ENCODE measurements at regions not wholly inside any gene's neighbourhood (a gene's known extent, or its start where the extent isn't known, plus 50 kb on each side); places are given as distances from the start of the nearest gene placed in this dataset.
A peak's percentile ranks its signal among the peaks of the same experiment; 100 is the strongest.
"Not testable (repeated sequence)": the region's sequence is repeated elsewhere in the genome, so short reads cannot be mapped to it uniquely, and the experiment has no call there.

DNA sequence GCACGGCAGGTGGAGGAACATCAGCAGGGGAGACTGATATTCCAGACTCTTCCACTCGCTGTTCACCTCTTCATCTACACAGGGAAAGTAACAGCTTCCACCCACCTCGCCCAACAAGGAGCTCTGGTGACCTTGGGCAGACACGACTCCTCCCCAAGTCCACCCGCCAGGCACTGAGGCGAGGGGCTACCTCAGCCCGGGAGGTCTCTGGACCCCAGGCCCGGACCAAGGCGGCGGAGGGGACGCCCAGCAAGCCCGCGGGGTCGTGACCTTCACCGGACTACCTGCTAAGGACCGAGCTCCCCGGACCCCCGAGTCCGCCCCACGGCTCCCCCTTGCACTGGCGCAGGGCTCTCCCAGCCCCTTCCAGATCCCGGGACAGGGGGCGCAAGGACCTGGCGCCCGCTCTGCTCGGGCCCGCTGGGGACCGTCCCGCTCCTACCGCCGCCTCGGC, 70.2 kb upstream of the LPCAT1 start:
- Mint-ChIP-seq H3K9me3 (ENCODE audit: low read depth) (no peaks in the 10 kb centered on the region), H3K27ac (ENCODE audit: unreplicated experiment) (no peak overlapping the region), H3K4me1 (ENCODE audit: low read depth) (no peaks in the 10 kb centered on the region), H3K36me3 (ENCODE audit: low read depth) (no peaks in the 10 kb centered on the region), H3K4me3 (ENCODE audit: unreplicated experiment) (peak overlapping the region; percentile 53), H3K27me3 (ENCODE audit: low read depth) (peaks cover 4% of the 10 kb centered on the region)
- no peak for DNase-seq (ENCODE audit: low spot score)
- TF ChIP-seq, protein P1, sequence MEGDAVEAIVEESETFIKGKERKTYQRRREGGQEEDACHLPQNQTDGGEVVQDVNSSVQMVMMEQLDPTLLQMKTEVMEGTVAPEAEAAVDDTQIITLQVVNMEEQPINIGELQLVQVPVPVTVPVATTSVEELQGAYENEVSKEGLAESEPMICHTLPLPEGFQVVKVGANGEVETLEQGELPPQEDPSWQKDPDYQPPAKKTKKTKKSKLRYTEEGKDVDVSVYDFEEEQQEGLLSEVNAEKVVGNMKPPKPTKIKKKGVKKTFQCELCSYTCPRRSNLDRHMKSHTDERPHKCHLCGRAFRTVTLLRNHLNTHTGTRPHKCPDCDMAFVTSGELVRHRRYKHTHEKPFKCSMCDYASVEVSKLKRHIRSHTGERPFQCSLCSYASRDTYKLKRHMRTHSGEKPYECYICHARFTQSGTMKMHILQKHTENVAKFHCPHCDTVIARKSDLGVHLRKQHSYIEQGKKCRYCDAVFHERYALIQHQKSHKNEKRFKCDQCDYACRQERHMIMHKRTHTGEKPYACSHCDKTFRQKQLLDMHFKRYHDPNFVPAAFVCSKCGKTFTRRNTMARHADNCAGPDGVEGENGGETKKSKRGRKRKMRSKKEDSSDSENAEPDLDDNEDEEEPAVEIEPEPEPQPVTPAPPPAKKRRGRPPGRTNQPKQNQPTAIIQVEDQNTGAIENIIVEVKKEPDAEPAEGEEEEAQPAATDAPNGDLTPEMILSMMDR (IDR thresholded peaks at IDR 0.05), result no peak

DNA sequence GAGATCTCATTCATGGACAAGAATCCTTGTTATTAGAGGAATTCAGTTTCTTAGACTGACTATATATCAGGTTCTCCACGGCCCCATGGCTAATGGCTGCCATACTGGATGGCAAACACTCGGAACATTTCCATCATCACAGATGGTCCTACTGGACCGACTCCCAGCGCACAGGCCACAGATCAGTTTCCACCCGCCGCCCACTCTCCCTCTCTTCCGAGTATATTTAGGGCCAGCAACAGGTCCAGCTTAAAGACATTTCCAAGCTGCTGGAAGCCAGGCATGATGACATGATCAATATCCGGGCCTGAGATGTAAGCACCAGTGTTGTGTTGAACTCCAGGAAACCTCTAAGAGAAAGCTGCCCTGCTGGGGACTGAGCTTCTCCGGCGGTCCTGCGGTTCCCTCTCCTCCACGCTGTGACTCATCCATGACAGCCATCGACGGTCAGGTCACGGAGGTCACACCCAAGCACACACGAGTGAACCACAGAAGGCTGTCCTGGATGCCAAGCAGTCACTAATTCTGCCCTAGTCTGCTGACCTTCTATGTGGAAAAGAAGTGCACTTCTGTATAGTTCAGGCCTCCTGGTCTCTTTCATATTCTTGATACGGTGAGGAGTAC, 64.4 kb upstream of the LPCAT1 start:
- peaks cover 15% of the 10 kb centered on the region for H3K36me3 Mint-ChIP-seq (ENCODE audit: low read depth)
- not testable (repeated sequence) for H3K4me1 Mint-ChIP-seq (ENCODE audit: low read depth); H3K4me3 Mint-ChIP-seq (ENCODE audit: unreplicated experiment); DNase-seq (ENCODE audit: low spot score); H3K27me3 Mint-ChIP-seq (ENCODE audit: low read depth); H3K9me3 Mint-ChIP-seq (ENCODE audit: low read depth); H3K27ac Mint-ChIP-seq (ENCODE audit: unreplicated experiment)

DNA sequence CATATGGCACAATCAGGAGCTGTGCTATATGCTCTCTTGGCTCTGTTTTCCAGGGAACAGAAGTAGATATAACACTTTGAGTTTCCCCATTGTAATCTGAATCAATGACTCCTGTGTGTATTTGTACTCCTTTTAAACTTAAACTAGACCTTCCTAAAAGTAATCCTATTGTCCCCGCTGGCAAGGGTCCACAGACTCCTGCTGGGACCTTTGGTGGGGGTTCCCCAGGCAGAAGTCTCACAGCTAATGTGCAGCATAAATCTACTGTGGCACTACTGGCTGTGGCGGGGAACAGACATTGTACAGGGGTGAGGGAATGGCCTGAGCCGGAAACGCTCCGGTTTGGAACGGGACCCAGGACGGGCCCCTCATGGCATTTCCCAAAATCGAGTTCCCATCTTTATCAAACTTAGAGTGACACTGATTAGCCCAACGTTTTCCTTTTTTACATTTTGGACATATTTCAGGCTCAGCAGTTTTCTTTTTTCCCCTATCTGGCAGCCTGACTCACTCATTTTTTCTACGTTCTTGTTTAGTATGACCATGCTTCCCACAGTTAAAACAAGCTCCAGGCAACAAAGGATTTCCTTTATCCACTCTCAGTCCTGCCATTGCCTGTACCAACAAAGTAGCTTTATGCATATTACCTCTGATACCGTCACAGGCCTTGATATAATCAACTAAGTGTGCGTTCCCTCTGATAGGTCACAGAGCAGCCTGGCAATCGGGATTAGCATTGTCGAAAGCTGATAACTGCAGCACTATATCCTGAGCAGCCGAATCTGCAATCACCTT, 59.5 kb upstream of the LPCAT1 start:
- DNase-seq (ENCODE audit: low spot score); H3K27ac Mint-ChIP-seq (ENCODE audit: unreplicated experiment); H3K27me3 Mint-ChIP-seq (ENCODE audit: low read depth); H3K9me3 Mint-ChIP-seq (ENCODE audit: low read depth); H3K4me1 Mint-ChIP-seq (ENCODE audit: low read depth); H3K4me3 Mint-ChIP-seq (ENCODE audit: unreplicated experiment): not testable (repeated sequence)
- H3K36me3 Mint-ChIP-seq (ENCODE audit: low read depth), result peaks cover 25% of the 10 kb centered on the region

DNA sequence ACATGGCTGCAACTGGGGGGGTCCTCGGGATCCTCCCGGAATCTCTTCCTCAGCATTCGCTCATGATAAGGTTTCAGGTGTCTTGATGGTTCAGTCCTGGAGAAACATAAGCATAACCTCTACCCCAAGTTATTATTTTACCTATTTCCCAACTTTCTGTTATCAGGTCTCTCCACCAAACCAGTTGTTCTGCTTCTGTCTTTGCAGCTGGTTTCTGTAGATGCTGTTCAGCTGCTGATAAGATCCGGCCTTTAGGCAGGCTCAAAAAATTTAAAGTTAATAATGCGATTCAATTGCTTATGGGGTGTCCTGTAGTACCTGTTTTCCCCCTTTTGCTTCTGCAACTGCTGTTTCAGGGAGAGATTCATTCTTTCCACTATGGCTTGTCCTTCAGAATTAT, 55.6 kb upstream of the LPCAT1 start:
- not testable (repeated sequence) for H3K27me3 Mint-ChIP-seq (ENCODE audit: low read depth); H3K4me3 Mint-ChIP-seq (ENCODE audit: unreplicated experiment); H3K27ac Mint-ChIP-seq (ENCODE audit: unreplicated experiment); DNase-seq (ENCODE audit: low spot score); H3K4me1 Mint-ChIP-seq (ENCODE audit: low read depth); H3K9me3 Mint-ChIP-seq (ENCODE audit: low read depth)
- peaks cover 14% of the 10 kb centered on the region for H3K36me3 Mint-ChIP-seq (ENCODE audit: low read depth)

DNA sequence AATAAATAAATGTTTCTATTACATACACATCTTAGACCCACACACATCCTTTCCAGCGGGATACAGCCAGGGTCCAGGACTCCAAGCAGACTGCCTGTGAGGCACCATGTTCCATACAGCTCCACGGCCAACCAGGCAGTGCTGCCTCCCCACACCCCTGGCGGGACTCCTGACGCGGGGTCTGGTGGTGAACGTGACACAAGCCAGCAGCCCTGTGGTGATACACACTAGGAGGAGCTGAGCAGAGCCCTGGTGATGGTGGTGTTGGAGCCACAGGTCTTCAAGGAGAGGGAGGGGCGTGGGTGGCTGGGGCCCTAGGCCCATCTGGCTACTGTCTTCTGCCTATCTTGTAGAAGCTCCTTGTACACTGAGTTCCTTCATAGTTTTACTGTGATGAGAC, 53.1 kb upstream of the LPCAT1 start:
- not testable (repeated sequence) for H3K4me3 Mint-ChIP-seq (ENCODE audit: unreplicated experiment); DNase-seq (ENCODE audit: low spot score); H3K27me3 Mint-ChIP-seq (ENCODE audit: low read depth); H3K9me3 Mint-ChIP-seq (ENCODE audit: low read depth); H3K27ac Mint-ChIP-seq (ENCODE audit: unreplicated experiment); H3K4me1 Mint-ChIP-seq (ENCODE audit: low read depth)
- peaks cover 19% of the 10 kb centered on the region for H3K36me3 Mint-ChIP-seq (ENCODE audit: low read depth)

DNA sequence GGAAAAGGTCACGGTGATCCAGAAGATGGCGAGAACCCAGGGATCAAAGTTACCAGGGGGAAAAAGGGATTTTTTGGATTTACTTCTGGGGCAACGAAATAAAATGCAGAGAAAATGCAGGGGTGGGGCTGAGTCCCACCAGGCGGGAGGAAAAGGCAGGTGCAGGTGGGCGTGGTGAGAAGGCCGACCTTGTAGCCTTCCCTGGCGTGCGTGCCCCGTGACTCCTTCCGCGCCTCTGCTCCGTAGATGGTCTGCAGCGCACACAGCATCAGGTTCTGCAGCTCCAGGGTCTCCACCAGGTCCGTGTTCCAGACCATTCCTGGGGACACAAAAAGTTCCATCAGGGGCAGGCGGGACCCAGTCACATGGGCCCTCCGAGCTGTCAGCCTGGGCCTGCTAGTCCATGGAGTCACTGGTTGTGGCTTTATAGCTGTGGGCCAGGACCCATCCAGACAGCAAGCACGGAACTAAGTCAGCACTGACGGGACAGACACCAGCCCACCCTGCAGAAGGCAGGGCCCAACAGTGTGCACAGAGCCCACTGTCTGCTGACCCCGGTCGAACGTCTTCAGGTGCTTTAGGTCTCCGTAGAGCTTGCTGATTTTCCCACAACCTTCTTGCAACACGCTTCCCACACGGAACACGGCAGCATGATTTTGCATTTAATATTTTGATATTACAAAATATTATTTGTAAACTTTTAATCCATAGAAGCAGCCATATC, 52.4 kb upstream of the LPCAT1 start:
- peaks cover 19% of the 10 kb centered on the region for H3K36me3 Mint-ChIP-seq (ENCODE audit: low read depth)
- H3K4me1 Mint-ChIP-seq (ENCODE audit: low read depth); H3K27me3 Mint-ChIP-seq (ENCODE audit: low read depth); H3K27ac Mint-ChIP-seq (ENCODE audit: unreplicated experiment); DNase-seq (ENCODE audit: low spot score); H3K4me3 Mint-ChIP-seq (ENCODE audit: unreplicated experiment); H3K9me3 Mint-ChIP-seq (ENCODE audit: low read depth): not testable (repeated sequence)

DNA sequence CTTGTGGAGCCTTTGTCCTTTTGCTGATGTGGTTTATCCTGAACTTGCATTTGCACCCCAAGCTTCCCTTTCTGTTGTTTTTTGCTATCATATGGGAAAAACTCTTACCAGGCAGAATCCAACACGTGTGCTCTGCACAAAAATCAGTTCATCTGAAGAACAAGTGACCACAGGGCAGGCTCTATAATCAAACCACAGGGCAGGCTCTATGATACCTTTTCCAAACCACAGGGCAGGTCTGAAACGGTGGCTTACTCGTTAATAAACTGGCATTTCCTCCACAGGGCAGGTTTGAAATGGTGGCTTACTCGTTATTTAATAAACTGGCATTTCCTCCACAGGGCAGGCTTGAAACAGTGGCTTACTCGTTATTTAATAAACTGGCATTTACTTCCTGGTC, 51.7 kb upstream of the LPCAT1 start:
- H3K27ac Mint-ChIP-seq (ENCODE audit: unreplicated experiment); H3K27me3 Mint-ChIP-seq (ENCODE audit: low read depth); H3K9me3 Mint-ChIP-seq (ENCODE audit: low read depth); H3K4me1 Mint-ChIP-seq (ENCODE audit: low read depth); H3K4me3 Mint-ChIP-seq (ENCODE audit: unreplicated experiment); DNase-seq (ENCODE audit: low spot score): not testable (repeated sequence)
- peaks cover 18% of the 10 kb centered on the region for H3K36me3 Mint-ChIP-seq (ENCODE audit: low read depth)

DNA sequence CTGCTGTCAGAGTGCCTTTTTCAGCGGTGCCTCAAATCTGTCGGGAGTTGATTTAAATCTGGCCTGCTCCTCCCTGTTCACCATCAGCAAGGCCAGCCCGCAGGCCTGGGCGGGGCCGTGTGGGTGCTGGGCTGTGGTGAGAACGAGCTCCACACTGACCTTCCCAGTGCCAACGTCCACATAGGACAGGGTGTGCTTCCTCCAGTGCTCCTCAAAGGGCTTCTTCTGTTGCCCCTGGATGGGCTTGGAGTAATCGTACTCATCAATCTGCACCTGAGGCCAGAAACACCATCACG, 50.2 kb upstream of the LPCAT1 start:
- not testable (repeated sequence) for H3K4me1 Mint-ChIP-seq (ENCODE audit: low read depth); H3K27ac Mint-ChIP-seq (ENCODE audit: unreplicated experiment); H3K9me3 Mint-ChIP-seq (ENCODE audit: low read depth); H3K4me3 Mint-ChIP-seq (ENCODE audit: unreplicated experiment); H3K27me3 Mint-ChIP-seq (ENCODE audit: low read depth); DNase-seq (ENCODE audit: low spot score)
- peaks cover 15% of the 10 kb centered on the region for H3K36me3 Mint-ChIP-seq (ENCODE audit: low read depth)

DNA sequence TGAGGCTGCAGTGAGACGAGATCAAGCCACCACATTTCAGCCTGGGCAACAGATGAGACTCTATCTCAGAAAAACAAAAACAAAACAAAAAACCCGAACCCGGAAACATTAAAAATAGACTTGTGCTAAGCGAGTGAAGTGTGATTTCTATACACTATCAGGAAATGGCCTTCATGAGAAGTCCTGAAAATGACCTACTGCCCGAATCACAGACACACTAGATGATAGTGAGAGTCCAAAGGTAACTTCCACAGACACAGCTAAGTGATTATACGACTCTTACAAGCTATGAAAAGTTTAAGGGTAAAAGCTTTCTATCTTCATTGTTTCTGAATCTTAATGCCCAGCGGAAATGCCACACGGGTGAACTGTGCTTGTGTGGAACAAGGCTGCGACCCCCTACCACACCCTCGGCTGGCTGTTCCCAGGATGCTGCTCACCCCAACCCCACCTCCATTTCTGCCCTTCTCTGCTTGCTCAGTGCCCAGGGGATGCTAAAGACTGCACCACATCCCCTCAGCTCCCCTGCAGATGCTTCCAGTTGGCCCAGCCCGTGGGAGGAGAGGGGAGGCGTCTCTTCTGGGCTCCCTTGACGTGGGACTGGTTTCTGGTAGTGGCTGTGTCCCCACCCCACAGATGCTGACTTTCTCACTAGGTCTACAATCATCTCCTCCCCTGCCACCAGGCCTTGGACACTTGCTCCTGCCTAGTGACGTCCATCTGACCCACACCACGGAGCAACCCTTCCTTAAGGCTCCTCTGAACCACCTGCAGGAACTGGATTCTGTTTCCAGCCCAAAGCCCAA, 49.7 kb upstream of the LPCAT1 start:
- H3K27me3 Mint-ChIP-seq (ENCODE audit: low read depth); H3K4me1 Mint-ChIP-seq (ENCODE audit: low read depth); H3K36me3 Mint-ChIP-seq (ENCODE audit: low read depth); DNase-seq (ENCODE audit: low spot score); H3K9me3 Mint-ChIP-seq (ENCODE audit: low read depth); H3K27ac Mint-ChIP-seq (ENCODE audit: unreplicated experiment); H3K4me3 Mint-ChIP-seq (ENCODE audit: unreplicated experiment): not testable (repeated sequence)

Measured in chondrocyte (in vitro differentiated cells).